Upper lobe of left lung (tissue), 4 donors: ENCODE measurements at regions not wholly inside any gene's neighbourhood (a gene's known extent, or its start where the extent isn't known, plus 50 kb on each side); places are given as distances from the start of the nearest gene placed in this dataset.

ENCODE experiments used
- CTCF ChIP-seq, 6 experiments: fragments of 450-650 bp in 4 of 6; fragments of 200-600 bp in 2 of 6; sonication (generic) in 2 of 6; IDR thresholded peaks; one replicate each; pipeline ENCODE4 v1.5.1; 2016 to 2019; ENCODE audit warnings: antibody characterized with exemption in 6 of 6
- POLR2A ChIP-seq, 4 donors: fragments of 450-650 bp; IDR thresholded peaks; one replicate each; pipeline ENCODE4 v1.5.1; 2016 to 2017; ENCODE audit warnings: antibody characterized with exemption in 4 of 4, mild to moderate bottlenecking in 2 of 4
- POLR2AphosphoS5 ChIP-seq, 2 donors: sonication (generic); formaldehyde crosslinking; IDR thresholded peaks; one replicate each; pipeline ENCODE4 v1.5.1; 2017; ENCODE audit warnings: antibody characterized with exemption in 2 of 2

- no peak for TF ChIP-seq CTCF (IDR thresholded peaks at IDR 0.05)
- TF ChIP-seq POLR2A (IDR thresholded peaks at IDR 0.05) = no peak
- no peak for TF ChIP-seq POLR2AphosphoS5 (IDR thresholded peaks at IDR 0.05)
Measured at GRCh38 chr3:21839592-21839991, 88.6 kb upstream of the ZNF385D start.
